GM21825 (cell line): ENCODE measurements at regions not wholly inside any gene's neighbourhood (a gene's known extent, or its start where the extent isn't known, plus 50 kb on each side); places are given as distances from the start of the nearest gene placed in this dataset.

Experiments
- ATAC-seq: cut with Tn5 transposase; IDR thresholded peaks from one replicate; pipeline ENCODE4 v1.9.1; 2021; ENCODE audit warnings: mild to moderate bottlenecking, moderate library complexity; ENCODE audit not compliant: unreplicated experiment

DNA sequence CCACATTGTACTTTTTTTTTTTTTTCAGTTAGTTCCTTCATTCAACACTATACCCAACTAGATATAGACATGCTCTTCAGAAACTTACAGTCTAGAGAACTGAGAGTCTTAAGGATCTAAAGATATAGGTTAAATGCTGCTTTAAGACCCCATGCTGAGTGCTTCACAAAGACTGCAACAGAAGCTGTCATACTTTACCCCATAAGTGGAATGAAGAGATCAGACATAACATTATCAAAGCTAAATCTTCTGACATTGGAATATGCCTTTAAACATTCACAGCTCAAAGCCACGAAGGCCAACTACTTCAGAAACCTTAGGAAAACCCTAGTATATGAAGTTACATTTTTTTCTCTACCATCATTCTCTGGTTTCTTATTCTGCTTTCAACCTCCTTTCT lies 666.4 kb downstream of the KCNT2 start:
- no peak for ATAC-seq

- no peak for ATAC-seq
Measured at GRCh38 chr1:195941314-195941713, 666.9 kb downstream of the KCNT2 start.

- ATAC-seq: no peak
Measured at GRCh38 chr1:195939844-195940243, 668.4 kb downstream of the KCNT2 start.

DNA sequence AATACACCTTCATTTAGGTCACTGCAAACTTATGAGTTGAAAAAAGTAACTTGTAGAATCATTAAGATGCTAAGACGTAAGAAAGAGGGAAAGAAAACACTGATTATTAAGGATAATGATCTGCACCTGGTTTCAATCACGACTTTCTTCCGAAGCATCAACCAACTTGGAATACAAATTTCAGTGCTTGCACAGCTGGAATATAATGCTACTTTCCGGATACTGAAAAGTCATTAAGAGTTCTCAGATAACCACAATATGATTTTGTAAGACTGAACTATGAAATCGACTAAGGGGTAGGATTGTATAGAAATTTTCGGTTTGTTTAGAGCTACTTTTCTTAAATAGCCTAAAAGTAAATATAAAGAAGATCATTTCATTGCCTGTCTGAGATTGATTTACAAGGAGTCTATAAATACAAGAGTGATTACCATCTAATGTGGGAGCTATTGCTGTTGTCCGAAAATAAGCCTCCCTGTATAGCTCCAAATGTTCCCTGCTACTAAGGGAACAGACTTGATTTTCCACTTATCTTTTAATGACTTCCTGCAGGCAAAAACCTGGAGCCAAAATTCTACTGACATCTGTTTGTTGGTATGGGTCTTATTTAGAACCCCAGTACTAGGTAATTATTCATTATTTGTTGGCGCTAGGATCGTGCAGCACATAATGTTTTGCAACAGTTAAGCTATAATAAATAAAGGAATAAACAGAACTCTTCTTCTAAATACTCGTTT lies 673.3 kb downstream of the KCNT2 start:
- no peak for ATAC-seq

DNA sequence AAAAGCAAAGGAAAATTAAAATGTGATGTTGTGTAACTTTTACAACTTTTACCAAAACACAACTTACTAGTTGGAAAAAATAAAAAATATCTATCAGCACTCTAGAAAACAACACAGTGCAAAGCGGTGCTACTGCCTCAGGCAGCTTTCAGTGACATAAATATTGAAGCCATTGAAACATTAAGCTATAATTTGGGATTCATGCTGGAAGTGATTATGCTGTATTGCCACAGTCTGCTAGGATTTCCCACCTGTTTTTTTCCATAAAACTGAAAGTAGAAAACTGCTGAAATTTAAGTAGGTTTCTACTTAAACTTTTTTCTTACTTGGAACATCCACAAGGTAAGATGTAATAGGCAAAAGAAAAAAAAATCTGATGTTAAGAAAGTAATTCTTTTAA lies 674.4 kb downstream of the KCNT2 start:
- ATAC-seq: no peak

- no peak for ATAC-seq
Measured at GRCh38 chr1:195915826-195916225, 692.4 kb downstream of the KCNT2 start.

DNA sequence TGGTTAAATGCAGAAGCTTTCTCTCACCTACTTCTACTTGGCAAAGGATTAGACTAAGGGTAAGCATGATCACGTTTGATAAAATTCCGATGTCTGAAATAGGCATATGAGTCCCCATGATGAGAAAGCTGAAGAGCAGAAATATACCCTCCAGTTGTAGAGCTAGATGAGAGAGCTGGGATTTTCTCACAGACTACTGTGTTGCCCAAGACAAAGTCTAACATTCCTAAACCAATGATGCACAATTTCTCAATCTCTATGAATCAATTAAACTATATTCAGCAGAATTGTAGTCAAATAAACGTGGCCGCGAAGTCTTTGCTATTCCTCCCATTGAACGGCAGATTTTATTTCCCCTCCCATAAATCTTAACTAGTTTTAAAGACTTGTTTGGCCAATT lies 699.2 kb downstream of the KCNT2 start:
- no peak for ATAC-seq

DNA sequence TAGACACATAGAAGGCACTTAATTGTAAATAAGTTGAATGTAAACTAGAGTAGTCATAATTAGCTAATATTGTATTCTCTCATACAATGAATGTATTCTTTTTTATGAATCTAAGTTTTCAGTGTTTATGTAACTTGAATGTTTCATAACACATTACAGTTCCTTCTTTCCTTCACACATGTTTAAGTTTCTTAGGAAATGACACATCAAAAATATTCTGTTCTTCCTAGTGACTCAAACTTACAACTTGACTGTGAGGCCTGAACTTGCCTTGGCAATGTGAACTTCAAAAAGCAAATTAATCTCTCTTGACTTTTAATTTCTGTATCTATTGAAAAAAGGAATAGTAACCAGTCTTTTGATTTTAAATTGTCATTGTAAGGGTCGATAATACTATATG lies 700.1 kb downstream of the KCNT2 start:
- ATAC-seq: no peak

DNA sequence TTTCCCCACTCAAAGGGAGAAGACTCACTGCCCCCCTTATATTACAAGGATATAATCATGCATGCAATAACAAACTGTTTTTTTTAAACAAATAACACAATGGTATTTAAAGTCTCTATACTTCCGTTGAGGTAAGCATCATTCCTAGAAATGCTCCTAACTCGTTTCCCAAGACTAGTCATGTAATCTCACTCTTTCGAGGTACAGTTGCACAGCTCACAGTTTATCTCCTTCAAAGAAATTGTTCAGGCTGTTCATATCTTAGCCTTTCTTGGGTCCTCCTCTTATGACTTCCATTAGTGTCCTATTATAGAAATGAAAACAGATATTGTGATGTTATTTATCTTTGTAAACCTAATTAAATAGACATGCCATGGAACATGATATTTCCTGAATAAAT lies 705.0 kb downstream of the KCNT2 start:
- ATAC-seq: no peak

DNA sequence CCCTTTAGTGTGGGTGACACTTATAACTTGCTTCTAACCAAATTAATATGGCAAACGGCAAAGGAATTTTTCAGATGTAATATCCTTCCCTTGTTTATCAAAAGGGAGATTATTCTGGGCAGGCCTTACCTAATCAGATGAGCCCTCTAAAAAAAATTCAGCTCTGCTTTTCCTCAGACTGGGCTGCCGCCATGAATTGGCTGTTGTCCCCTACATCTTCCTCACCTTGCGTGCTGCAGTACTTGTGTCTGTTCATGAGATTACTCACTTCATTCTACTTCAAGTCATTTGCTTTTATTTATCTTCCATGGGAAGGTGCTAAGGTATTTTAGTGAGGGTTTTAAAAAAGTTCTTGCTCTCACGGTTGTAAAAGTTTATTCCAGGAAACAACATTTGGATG lies 705.5 kb downstream of the KCNT2 start:
- ATAC-seq: no peak

GRCh38 chr1:195899762-195900352 lies 708.4 kb downstream of the KCNT2 start:
- ATAC-seq: no peak

GRCh38 chr1:195898924-195899323 lies 709.3 kb downstream of the KCNT2 start:
- ATAC-seq: no peak

DNA sequence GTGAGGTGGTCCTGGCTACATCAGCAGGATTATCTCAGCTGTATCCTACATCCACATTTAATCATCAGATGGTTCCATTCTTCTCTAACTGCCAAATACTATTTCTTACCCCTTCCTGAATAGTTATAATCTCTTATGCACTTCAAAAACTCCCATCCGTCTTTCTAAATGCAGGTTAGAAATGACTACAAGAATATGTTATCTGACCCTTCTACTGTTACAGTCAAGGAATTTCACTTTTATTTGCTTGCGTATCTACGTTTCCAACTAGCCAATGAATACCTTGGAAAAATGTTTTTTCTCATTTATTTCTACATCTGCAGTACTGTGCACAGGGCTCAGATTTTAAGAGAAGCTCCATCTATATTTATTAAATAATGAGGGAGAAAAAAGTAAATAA lies 709.9 kb downstream of the KCNT2 start:
- no peak for ATAC-seq

DNA sequence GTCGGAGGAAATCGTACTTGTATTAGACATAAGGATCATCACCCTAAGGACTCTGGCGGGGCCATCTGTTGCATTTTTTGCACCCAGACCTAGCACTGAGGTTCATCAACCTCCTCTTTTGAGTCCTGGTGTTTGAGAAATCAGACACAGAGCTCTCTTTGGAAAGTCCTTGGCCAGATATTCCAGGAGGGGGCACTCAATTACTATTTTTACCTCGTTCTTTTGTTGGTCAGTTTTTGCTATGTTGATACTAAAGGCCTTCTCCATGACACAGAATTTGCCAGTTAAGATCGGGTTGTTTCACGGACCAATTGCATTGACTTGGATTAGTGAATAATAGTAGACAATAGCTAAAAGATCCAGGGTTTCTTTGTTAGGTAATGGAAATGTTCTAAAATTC lies 711.2 kb downstream of the KCNT2 start:
- no peak for ATAC-seq

DNA sequence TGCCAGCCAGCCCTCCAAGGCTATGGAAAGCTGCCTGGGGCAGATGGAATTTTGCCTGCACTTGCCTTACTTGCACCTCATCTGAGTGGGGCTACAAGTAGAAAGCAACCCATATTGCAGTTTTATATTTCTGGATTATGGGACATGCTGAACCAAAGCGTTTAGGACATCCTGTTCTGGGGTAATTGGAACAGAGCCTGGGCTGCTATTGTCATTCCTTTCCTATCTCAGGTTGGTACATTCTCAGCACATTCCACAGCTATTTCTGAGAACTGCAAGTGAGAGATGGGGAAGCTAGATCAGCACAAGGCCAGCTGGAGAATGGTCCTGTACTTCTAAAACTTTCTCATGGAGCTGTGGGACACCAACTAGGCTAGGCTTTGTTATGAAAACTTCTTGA lies 713.8 kb downstream of the KCNT2 start:
- ATAC-seq: no peak

- ATAC-seq: no peak
Measured at GRCh38 chr1:195886000-195886399, 722.2 kb downstream of the KCNT2 start.

GRCh38 chr1:195878478-195878877 lies 729.8 kb downstream of the KCNT2 start:
- ATAC-seq: no peak

GRCh38 chr1:195876792-195877191 lies 731.4 kb downstream of the KCNT2 start:
- ATAC-seq: no peak

DNA sequence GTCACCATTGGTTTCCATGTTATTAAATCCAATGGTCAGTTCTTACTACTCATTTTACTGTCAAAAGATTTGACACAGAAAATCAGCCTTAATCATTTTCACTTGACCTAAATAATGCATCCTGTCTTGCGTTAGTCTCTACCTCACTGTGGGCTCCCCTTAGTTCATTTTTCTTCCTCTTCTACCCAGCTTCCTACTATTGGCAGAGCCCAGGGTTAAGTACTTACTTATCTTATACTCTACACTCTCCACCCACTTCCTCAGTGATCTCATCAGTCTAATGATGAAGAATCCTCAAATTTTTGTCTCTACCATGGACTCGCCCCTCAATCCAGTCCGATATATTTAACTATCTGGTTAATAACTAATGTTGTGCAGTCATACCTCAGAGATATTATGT lies 735.9 kb downstream of the KCNT2 start:
- no peak for ATAC-seq

- ATAC-seq: no peak
Measured at GRCh38 chr1:195867638-195868037, 740.6 kb downstream of the KCNT2 start.

- ATAC-seq: no peak
Measured at GRCh38 chr1:195866781-195867222, 741.4 kb downstream of the KCNT2 start.

- no peak for ATAC-seq
Measured at GRCh38 chr1:195866091-195866780, 742.0 kb downstream of the KCNT2 start.
